Mesenchymal stem cell (in vitro differentiated cells and primary cell): ENCODE measurements at regions not wholly inside any gene's neighbourhood (a gene's known extent, or its start where the extent isn't known, plus 50 kb on each side); places are given as distances from the start of the nearest gene placed in this dataset.

Experiments
- DNase-seq: peaks from one replicate; pipeline ENCODE4 v3.0.0-alpha.2; 2013
- H2AFZ ChIP-seq: one replicate; pipeline ENCODE4 v1.6.1; 2013; ENCODE audit warnings: low read depth, mild to moderate bottlenecking, control low read depth, inconsistent platforms, low read length, moderate library complexity
- H2AK5ac ChIP-seq: 2 replicates; pipeline ENCODE4 v1.6.1; 2013; ENCODE audit warnings: low read length, moderate library complexity, mild to moderate bottlenecking, inconsistent platforms; ENCODE audit not compliant: severe bottlenecking
- H2BK120ac ChIP-seq: one replicate; pipeline ENCODE4 v1.6.1; 2013; ENCODE audit warnings: low read depth, mild to moderate bottlenecking, inconsistent platforms, low read length, moderate library complexity
- H2BK12ac ChIP-seq, 2 experiments: one replicate each; pipeline ENCODE4 v1.6.1; 2013; ENCODE audit warnings: inconsistent platforms in 2 of 2, low read length in 2 of 2, mild to moderate bottlenecking in 2 of 2, moderate library complexity in 2 of 2, control low read depth in 1 of 2
- H2BK15ac ChIP-seq: one replicate; pipeline ENCODE4 v1.6.1; 2013; ENCODE audit warnings: mild to moderate bottlenecking, low read depth, inconsistent platforms; ENCODE audit not compliant: poor library complexity, severe bottlenecking
- H2BK5ac ChIP-seq: 2 replicates; pipeline ENCODE4 v1.6.1; 2013; ENCODE audit warnings: low read depth, mild to moderate bottlenecking, low read length, control low read depth, inconsistent platforms; ENCODE audit not compliant: poor library complexity, severe bottlenecking
- H3K14ac ChIP-seq, 2 experiments: one replicate each; pipeline ENCODE4 v1.6.1; 2013; ENCODE audit warnings: inconsistent platforms in 2 of 2, low read length in 2 of 2, control low read depth in 1 of 2, mild to moderate bottlenecking in 1 of 2, moderate library complexity in 1 of 2
- H3K18ac ChIP-seq, 2 experiments: one replicate each; pipeline ENCODE4 v1.6.1; 2013; ENCODE audit warnings: inconsistent platforms in 2 of 2, low read length in 2 of 2, control low read depth in 1 of 2, low read depth in 1 of 2, mild to moderate bottlenecking in 1 of 2
- H3K23ac ChIP-seq, 2 experiments: one replicate each; pipeline ENCODE4 v1.6.1; 2013; ENCODE audit warnings: inconsistent platforms in 2 of 2, low read length in 2 of 2, mild to moderate bottlenecking in 2 of 2, moderate library complexity in 2 of 2, control low read depth in 1 of 2
- H3K27ac ChIP-seq: 2 replicates; pipeline ENCODE4 v1.5.1; 2013; ENCODE audit warnings: mild to moderate bottlenecking, moderate library complexity, low read length, control low read depth, inconsistent platforms; ENCODE audit not compliant: poor library complexity, severe bottlenecking
- H3K27me3 ChIP-seq, 2 experiments: 2 replicates each; pipeline versions ENCODE4 v1.6.1 to v1.7.0; 2013; ENCODE audit warnings: low read length in 2 of 2, mild to moderate bottlenecking in 2 of 2, moderate library complexity in 2 of 2, control low read depth in 1 of 2, inconsistent platforms in 1 of 2; ENCODE audit not compliant: control insufficient read depth in 1 of 2, insufficient read depth in 1 of 2
- H3K36me3 ChIP-seq, 2 experiments: 2 replicates each; pipeline versions ENCODE4 v1.6.1 to v1.7.0; 2013; ENCODE audit warnings: low read length in 2 of 2, control low read depth in 1 of 2, inconsistent platforms in 1 of 2, low read depth in 1 of 2, mild to moderate bottlenecking in 1 of 2; ENCODE audit not compliant: insufficient read depth in 2 of 2, control insufficient read depth in 1 of 2
- H3K4ac ChIP-seq, 2 experiments: one replicate each; pipeline ENCODE4 v1.6.1; 2013; ENCODE audit warnings: inconsistent platforms in 2 of 2, low read length in 2 of 2, mild to moderate bottlenecking in 2 of 2, moderate library complexity in 2 of 2, control low read depth in 1 of 2, low read depth in 1 of 2
- H3K4me1 ChIP-seq: 2 replicates; pipeline ENCODE4 v1.6.1; 2013; ENCODE audit warnings: low read depth, low read length, control low read depth; ENCODE audit not compliant: control insufficient read depth, insufficient read depth
- H3K4me2 ChIP-seq: 2 replicates; pipeline ENCODE4 v1.6.1; 2013; ENCODE audit warnings: low read length, mild to moderate bottlenecking, inconsistent platforms; ENCODE audit not compliant: poor library complexity, severe bottlenecking
- H3K4me3 ChIP-seq, 2 experiments: 2 replicates each; pipeline versions ENCODE4 v1.5.1 to v1.7.0; 2013; ENCODE audit warnings: low read length in 2 of 2, mild to moderate bottlenecking in 2 of 2, control low read depth in 1 of 2, low read depth in 1 of 2; ENCODE audit not compliant: insufficient read depth in 1 of 2
- H3K79me1 ChIP-seq: replicated peaks from 2 replicates; pipeline ENCODE4 v1.6.1; 2013; ENCODE audit warnings: mild to moderate bottlenecking, control low read depth, low read length, inconsistent platforms; ENCODE audit not compliant: poor library complexity, severe bottlenecking
- H3K9ac ChIP-seq: 2 replicates; pipeline ENCODE4 v1.7.0; 2013; ENCODE audit warnings: mild to moderate bottlenecking, low read length, moderate library complexity
- H3K9me3 ChIP-seq: 2 replicates; pipeline ENCODE4 v1.7.0; 2013; ENCODE audit warnings: mild to moderate bottlenecking, low read length; ENCODE audit not compliant: control insufficient read depth
- H4K8ac ChIP-seq: one replicate; pipeline ENCODE4 v1.6.1; 2013; ENCODE audit warnings: inconsistent platforms, mild to moderate bottlenecking, low read length, moderate library complexity
- H4K91ac ChIP-seq: one replicate; pipeline ENCODE4 v1.6.1; 2013; ENCODE audit warnings: mild to moderate bottlenecking, low read length, inconsistent platforms
- WGBS: methylation state at CpG from one replicate; pipeline ENCODE4 v1.1.7; 2013; ENCODE audit warnings: mixed read lengths; 5-methylcytosine and 5-hydroxymethylcytosine counted together

DNA sequence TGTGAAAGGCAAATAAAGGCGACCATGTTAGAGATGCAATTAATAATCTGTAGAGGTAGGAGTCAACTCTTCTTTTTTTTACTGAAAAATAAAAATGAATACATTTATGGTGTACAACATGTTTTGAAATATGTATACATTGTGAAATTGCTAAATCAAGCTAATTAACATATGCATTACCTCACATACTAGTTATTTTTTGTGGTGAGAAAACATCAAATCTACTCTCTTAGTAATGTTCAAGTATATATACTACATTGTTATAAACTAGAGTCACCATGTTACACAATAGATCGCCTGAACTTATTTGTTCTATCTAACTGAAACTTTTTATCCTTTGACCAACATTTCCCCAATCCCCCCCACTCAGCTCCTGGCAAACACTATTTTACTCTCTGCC is 143.2 kb downstream of the POU4F1 start:
- Histone ChIP-seq H3K18ac (no peak overlapping the region), H2AK5ac (no peak overlapping the region), H3K4me3 (no peak overlapping the region), H3K27ac (no peak overlapping the region), H3K79me1 (no peaks in the 10 kb centered on the region), H2BK15ac (no peak overlapping the region), H3K9ac (no peak overlapping the region), H3K23ac (no peak overlapping the region), H2AFZ (no peak overlapping the region), H3K4me1 (no peaks in the 10 kb centered on the region), H2BK12ac (no peak overlapping the region), H3K36me3 (no peaks in the 10 kb centered on the region), H4K8ac (no peak overlapping the region), H3K4ac (no peak overlapping the region), H2BK5ac (no peak overlapping the region), H2BK120ac (no peak overlapping the region), H3K4me2 (no peak overlapping the region), H4K91ac (no peak overlapping the region), H3K9me3 (no peaks in the 10 kb centered on the region), H3K27me3 (no peaks in the 10 kb centered on the region), H3K14ac (no peak overlapping the region)
- 71% methylated on average over 1 of the region's 2 CpGs for WGBS
- no peak for DNase-seq

DNA sequence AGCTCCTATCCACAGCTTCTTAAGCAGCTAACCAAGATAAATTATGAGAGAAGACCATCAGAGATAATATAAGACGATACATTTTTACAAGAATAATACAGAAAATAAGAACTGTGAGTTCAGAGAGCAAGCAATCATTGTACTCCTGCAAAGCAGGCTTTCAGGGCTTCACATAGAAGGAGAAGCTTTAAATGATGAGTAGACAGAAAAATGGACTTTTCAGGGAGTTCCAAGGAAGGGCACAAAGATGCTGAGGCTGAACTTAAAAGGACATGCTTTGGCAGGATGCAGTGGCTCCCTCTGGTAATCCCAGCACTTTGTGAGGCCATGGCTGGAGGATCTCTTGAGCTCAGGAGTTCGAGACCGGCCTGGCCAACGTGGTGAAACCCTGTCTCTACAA is 159.5 kb downstream of the POU4F1 start:
- Histone ChIP-seq H2BK12ac (no peak overlapping the region), H3K4me3 (no peak overlapping the region), H2BK15ac (no peak overlapping the region), H3K27me3 (no peaks in the 10 kb centered on the region), H2AK5ac (no peak overlapping the region), H3K4me2 (no peak overlapping the region), H3K23ac (no peak overlapping the region), H3K79me1 (no peaks in the 10 kb centered on the region), H3K36me3 (no peaks in the 10 kb centered on the region), H3K4ac (no peak overlapping the region), H3K4me1 (no peaks in the 10 kb centered on the region), H3K27ac (no peak overlapping the region), H3K14ac (no peak overlapping the region), H4K91ac (no peak overlapping the region), H3K9me3 (no peaks in the 10 kb centered on the region), H3K18ac (no peak overlapping the region), H2BK5ac (no peak overlapping the region), H2AFZ (no peak overlapping the region), H4K8ac (no peak overlapping the region), H3K9ac (no peak overlapping the region), H2BK120ac (no peak overlapping the region)
- DNase-seq: no peak
- 91% methylated on average over 3 of the region's 4 CpGs for WGBS

DNA sequence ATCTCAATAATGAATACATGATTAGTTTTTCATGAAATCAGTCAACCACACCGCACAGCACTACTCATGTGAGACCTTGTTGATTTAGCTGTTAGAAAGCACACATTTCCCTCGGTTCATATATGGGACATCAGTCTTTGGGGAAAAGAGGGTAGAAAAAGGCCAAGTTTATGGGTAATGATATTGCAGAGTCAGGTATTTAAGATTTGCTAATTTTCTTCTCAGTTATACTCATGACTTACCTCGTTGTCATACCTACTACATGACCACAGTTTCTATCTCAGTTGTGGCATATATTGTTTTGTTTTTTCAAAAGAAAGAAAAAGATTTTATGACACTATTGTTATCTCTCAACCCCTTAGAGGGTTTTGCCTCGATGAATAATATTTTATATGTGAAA is 165.6 kb downstream of the POU4F1 start:
- H3K36me3 ChIP-seq: no peaks in the 10 kb centered on the region
- no peaks in the 10 kb centered on the region for H3K79me1 ChIP-seq
- no peak overlapping the region for H3K23ac ChIP-seq
- no peak overlapping the region for H4K91ac ChIP-seq
- H3K14ac ChIP-seq: no peak overlapping the region
- no peak overlapping the region for H2BK12ac ChIP-seq
- WGBS: 90% methylated on average over 2 of the region's 4 CpGs
- H2BK120ac ChIP-seq: no peak overlapping the region
- no peaks in the 10 kb centered on the region for H3K9me3 ChIP-seq
- H3K4ac ChIP-seq: no peak overlapping the region
- H3K9ac ChIP-seq: no peak overlapping the region
- H3K18ac ChIP-seq: no peak overlapping the region
- H3K27me3 ChIP-seq: no peaks in the 10 kb centered on the region
- no peak overlapping the region for H2BK15ac ChIP-seq
- no peak overlapping the region for H3K4me3 ChIP-seq
- no peak overlapping the region for H3K4me2 ChIP-seq
- DNase-seq: no peak
- no peak overlapping the region for H2AK5ac ChIP-seq
- no peak overlapping the region for H3K27ac ChIP-seq
- H4K8ac ChIP-seq: no peak overlapping the region
- H2AFZ ChIP-seq: no peak overlapping the region
- no peaks in the 10 kb centered on the region for H3K4me1 ChIP-seq
- no peak overlapping the region for H2BK5ac ChIP-seq

DNA sequence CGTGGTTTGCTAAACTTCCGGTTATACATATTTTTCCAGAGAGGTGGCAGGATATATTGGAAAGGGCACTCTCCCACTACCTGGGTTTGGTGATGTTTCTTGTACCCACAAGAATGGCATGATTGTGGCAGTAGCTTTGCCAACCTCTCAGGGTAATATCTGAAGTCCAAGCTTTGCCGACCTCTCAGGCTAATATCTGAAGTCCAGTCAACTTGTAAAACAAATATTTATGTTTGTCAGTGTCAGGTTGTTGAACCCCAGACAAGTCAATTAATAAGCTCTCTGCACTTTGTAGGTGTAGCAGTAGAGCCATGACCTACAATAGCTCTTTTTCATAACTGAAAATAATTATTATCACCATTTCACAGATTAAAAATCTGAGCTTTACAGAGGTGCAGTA is 167.0 kb downstream of the POU4F1 start:
- Histone ChIP-seq H3K36me3 (no peaks in the 10 kb centered on the region), H3K23ac (no peak overlapping the region), H4K91ac (no peak overlapping the region), H3K4me1 (no peaks in the 10 kb centered on the region), H3K4me2 (no peak overlapping the region), H3K14ac (no peak overlapping the region), H3K79me1 (no peaks in the 10 kb centered on the region), H3K18ac (no peak overlapping the region), H3K4me3 (no peak overlapping the region), H3K27ac (no peak overlapping the region), H3K27me3 (no peaks in the 10 kb centered on the region), H2AK5ac (no peak overlapping the region), H2BK120ac (no peak overlapping the region), H2BK15ac (no peak overlapping the region), H3K4ac (no peak overlapping the region), H2AFZ (no peak overlapping the region), H2BK12ac (no peak overlapping the region), H4K8ac (no peak overlapping the region), H3K9ac (no peak overlapping the region), H3K9me3 (no peaks in the 10 kb centered on the region), H2BK5ac (no peak overlapping the region)
- 100% methylated on average over 2 of the region's 3 CpGs for WGBS
- DNase-seq: no peak
